ENCODE measurements at regions not wholly inside any gene's neighbourhood (a gene's known extent, or its start where the extent isn't known, plus 50 kb on each side); places are given as distances from the start of the nearest gene placed in this dataset.

DNA sequence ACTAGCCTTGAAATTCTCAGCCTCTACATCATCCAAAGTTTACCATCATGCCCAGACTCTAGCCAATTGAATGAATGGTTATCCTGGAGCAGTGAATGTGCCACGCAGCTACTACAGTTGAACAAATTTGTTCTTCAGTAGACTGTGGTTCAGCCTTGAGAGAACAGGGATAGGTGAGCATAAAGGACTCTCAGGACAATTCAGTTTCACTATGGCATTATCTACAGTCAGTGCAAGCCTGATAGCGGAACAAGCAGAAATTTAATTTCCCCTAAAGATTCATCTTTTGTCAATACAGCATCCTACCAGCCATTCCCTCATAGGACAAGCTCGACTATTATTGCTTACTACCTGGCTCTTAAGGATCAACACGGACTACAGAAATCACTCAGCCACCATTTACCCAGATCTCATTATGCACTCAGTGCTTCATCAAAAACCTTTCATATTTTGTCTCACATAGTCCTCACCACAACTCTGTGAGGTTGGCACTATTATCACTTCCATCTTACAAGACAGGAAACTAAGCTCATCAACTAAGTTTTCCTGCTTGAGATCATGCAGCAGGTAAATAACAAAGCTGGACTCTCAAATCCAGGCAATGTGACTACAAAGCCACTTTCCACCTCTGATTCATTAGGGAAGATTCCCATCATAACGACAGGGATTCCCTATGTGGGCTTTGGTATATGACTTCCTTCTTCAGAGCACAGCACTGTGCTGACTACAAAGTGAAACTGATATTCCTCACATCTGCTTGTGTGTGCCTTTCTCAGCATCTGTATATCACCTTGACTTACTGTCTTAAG lies 181.5 kb upstream of the ACVR2A start:
- TF ChIP-seq, protein P1, sequence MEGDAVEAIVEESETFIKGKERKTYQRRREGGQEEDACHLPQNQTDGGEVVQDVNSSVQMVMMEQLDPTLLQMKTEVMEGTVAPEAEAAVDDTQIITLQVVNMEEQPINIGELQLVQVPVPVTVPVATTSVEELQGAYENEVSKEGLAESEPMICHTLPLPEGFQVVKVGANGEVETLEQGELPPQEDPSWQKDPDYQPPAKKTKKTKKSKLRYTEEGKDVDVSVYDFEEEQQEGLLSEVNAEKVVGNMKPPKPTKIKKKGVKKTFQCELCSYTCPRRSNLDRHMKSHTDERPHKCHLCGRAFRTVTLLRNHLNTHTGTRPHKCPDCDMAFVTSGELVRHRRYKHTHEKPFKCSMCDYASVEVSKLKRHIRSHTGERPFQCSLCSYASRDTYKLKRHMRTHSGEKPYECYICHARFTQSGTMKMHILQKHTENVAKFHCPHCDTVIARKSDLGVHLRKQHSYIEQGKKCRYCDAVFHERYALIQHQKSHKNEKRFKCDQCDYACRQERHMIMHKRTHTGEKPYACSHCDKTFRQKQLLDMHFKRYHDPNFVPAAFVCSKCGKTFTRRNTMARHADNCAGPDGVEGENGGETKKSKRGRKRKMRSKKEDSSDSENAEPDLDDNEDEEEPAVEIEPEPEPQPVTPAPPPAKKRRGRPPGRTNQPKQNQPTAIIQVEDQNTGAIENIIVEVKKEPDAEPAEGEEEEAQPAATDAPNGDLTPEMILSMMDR (IDR thresholded peaks at IDR 0.05; ENCODE audit: control insufficient read depth, insufficient read depth, low read depth, low read length, missing control alignments), result no peak
- H3K4me3 ChIP-seq (ENCODE audit: control insufficient read depth, low read depth, low read length), result no peak overlapping the region
- no peak for DNase-seq (ENCODE audit: low read depth)

DNA sequence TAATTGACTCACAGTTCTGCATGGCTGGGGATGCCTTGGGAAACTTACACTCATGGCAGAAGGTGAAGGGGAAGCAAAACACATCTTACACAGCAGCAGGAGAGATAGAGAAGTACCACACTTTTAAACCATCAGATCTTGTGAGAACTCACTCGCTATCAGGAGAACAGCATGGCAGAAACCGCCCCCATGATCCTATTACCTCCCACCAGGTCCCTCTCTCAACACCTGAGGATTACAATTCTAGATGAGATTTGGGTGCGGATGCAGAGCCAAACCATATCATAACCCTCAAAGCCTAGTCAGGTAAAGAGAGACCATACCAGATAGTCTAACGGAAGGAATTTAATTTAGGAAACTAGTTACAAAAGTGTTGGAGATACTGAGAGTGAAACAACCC lies 182.6 kb upstream of the ACVR2A start:
- TF ChIP-seq, protein P1 (IDR thresholded peaks at IDR 0.05; ENCODE audit: control insufficient read depth, insufficient read depth, low read depth, low read length, missing control alignments), result no peak
- H3K4me3 ChIP-seq (ENCODE audit: control insufficient read depth, low read depth, low read length), result no peak overlapping the region
- no peak for DNase-seq (ENCODE audit: low read depth)

DNA sequence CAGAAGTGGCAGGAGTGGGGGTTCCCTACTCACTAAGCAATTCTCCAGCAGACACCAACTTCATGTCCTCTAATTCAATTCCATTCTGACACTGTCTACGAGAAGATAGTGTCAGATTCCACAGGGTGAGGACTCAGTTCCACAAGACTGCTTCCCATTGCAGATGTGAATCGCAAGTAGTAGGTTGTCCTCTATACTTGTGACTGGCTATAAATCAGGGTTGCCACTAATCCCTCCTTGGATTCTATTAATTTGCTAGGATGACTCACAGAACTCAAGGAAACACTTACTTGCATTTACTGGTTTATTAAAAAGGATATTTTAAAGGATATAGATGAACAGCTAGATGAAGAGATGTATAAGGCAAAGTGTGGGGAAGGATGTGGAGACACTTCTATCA lies 184.1 kb upstream of the ACVR2A start:
- TF ChIP-seq, protein P1 (IDR thresholded peaks at IDR 0.05; ENCODE audit: control insufficient read depth, insufficient read depth, low read depth, low read length, missing control alignments), result no peak
- H3K4me3 ChIP-seq (ENCODE audit: control insufficient read depth, low read depth, low read length), result no peak overlapping the region
- no peak for DNase-seq (ENCODE audit: low read depth)

DNA sequence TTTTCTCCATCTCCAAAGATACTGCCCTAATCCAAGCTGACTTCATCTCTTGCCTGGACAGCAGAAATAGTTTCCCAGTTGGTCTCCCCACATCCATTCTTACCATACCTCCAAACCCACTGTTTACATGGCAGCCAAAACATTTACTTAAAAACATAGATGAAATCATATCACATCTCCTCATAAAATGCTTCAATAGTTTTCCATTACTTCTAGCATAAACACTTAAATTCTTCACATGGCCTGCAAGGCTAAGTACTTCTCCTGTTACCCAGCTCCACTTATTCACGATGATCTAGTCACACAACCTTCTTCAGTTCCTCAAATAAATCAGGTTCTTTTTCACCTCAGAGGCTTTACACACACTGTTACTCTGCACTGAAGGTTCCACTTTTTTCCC lies 185.8 kb upstream of the ACVR2A start:
- no peak for DNase-seq (ENCODE audit: low read depth)
- TF ChIP-seq, protein P1 (IDR thresholded peaks at IDR 0.05; ENCODE audit: control insufficient read depth, insufficient read depth, low read depth, low read length, missing control alignments), result no peak
- no peak overlapping the region for H3K4me3 ChIP-seq (ENCODE audit: control insufficient read depth, low read depth, low read length)

DNA sequence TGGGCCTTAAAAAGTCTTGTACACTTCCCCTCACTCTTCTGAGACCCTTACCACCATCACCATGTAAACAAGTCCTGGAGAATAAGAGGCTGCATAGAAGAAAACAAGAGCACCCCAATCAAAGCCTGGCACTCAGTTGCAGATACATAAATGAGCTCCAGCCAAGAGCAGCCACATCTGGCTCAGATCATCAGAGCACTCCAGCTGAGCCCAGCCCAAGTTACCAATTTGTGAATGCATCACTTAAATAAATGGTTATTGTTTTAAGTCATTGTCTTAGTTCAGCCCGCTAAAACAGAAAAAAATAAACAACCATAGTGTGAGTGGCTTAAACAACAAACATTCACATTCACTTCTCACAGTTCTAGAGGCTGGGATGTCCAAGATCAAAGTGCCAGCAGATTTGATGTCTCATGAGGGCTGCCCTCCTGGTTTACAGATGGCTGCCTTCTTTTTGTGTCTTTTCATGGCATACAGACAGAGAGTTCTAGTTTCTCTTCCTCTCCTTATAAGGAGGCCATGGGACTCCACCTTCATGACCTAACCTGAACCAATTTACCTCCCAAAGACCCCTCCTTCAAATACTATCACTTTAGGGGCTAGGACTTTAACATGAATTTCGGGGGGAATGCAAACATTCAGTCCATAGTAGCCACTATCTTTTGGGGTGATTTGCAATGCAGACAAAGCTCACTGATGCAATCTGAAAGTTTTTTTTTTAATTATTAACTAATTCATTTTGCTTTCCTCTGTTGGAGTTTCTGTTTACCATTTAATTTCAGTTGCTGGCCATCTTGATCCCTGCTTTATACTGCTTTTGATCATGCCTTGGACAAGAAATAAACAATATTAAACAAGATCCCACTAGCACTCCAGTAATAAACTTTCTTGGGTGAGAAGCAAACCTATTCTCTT lies 187.5 kb upstream of the ACVR2A start:
- DNase-seq (ENCODE audit: low read depth), result no peak
- TF ChIP-seq, protein P1 (IDR thresholded peaks at IDR 0.05; ENCODE audit: control insufficient read depth, insufficient read depth, low read depth, low read length, missing control alignments), result no peak
- no peak overlapping the region for H3K4me3 ChIP-seq (ENCODE audit: control insufficient read depth, low read depth, low read length)

DNA sequence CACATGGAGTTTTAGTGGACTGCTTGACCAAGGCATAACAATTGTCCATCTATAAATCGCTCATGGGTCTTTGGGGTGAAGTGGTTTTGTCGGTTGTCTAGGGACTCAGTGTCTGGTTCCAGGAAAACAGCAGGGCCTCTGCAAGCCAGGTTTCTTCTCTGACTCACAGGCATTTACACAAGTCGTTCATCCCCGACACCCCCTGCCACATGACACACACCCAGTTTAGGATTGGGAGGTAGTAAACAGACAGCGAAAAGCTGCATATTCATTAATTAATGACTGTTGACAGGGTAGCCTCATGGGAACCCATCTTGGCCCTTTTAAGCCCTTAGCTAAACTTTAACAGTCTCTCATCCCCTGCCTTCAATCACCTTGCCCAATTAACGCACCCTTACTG lies 194.8 kb upstream of the ACVR2A start:
- no peak overlapping the region for H3K4me3 ChIP-seq (ENCODE audit: control insufficient read depth, low read depth, low read length)
- no peak for DNase-seq (ENCODE audit: low read depth)
- TF ChIP-seq, protein P1 (IDR thresholded peaks at IDR 0.05; ENCODE audit: control insufficient read depth, insufficient read depth, low read depth, low read length, missing control alignments), result no peak
